Psoas muscle (tissue), 7 donors: ENCODE measurements at regions not wholly inside any gene's neighbourhood (a gene's known extent, or its start where the extent isn't known, plus 50 kb on each side); places are given as distances from the start of the nearest gene placed in this dataset.

Experiments used
- ATAC-seq, 4 donors: fragments of 200-7000 bp; cut with Tn5 transposase; one replicate each; pipeline ENCODE4 v1.9.1; 2020; ENCODE audit warnings: moderate library complexity in 3 of 4, mild to moderate bottlenecking in 2 of 4
- DNase-seq, 2 donors: peaks; one replicate each; pipeline ENCODE4 v3.0.0-alpha.2; 2020
- H3K27ac ChIP-seq: fragments of 200-600 bp; one replicate; pipeline ENCODE4 v1.8.0; 2022
- H3K27me3 ChIP-seq, 3 donors: fragments of 200-600 bp in 1 of 3; one replicate each; pipeline versions ENCODE4 v1.6.1 to v1.8.0; 2013 to 2022; ENCODE audit warnings: low read length in 2 of 3, mild to moderate bottlenecking in 2 of 3, moderate library complexity in 1 of 3; ENCODE audit not compliant: insufficient read depth in 3 of 3
- H3K36me3 ChIP-seq, 2 donors: fragments of 200-600 bp in 1 of 2; one replicate each; pipeline versions ENCODE4 v1.6.1 to v1.8.0; 2013 to 2022; ENCODE audit warnings: low read depth in 1 of 2, mild to moderate bottlenecking in 1 of 2, moderate library complexity in 1 of 2; ENCODE audit not compliant: insufficient read depth in 1 of 2
- H3K4me1 ChIP-seq: fragments of 200-600 bp; one replicate; pipeline ENCODE4 v1.8.0; 2022
- H3K4me3 ChIP-seq: fragments of 200-600 bp; one replicate; pipeline ENCODE4 v1.8.0; 2022; ENCODE audit warnings: mild to moderate bottlenecking
- H3K9me3 ChIP-seq: fragments of 200-600 bp; one replicate; pipeline ENCODE4 v1.8.0; 2022
- CTCF ChIP-seq: fragments of 200-600 bp; IDR thresholded peaks from one replicate; pipeline ENCODE4 v1.8.0; 2022; ENCODE audit warnings: antibody characterized with exemption
- WGBS, 3 donors: extraction: QIAGEN DNeasy Blood & Tissue Kit; methylation state at CpG; one replicate each; pipeline versions ENCODE4 v1.1.6 to v1.1.7; 2013; 5-methylcytosine and 5-hydroxymethylcytosine counted together
- intact Hi-C, 2 donors: fragments of 100-400 bp; cut with DNase I; formaldehyde crosslinking; loops; one replicate each; pipeline versions ENCODE4 v1.11.0 to v1.14.2; 2022
- donor health status: healthy with polysubstance abuse.
- donor health status: DM: no; HTN: no; CAD: no; lungs with moderate emphysema.
- donor health status: Bipolar disorder and iron deficiency.
- donor health status: healthy.
- donor health status: DM: yes; HTN: yes; CAD: no.
- donor health status: DM: no; HTN: no; CAD: no.
- donor health status: DM: yes; HTN: yes; CAD: no.

GRCh38 chr10:64101606-64102263 lies 580.5 kb downstream of the REEP3 start:
- TF ChIP-seq CTCF: no peak
- no peak for ATAC-seq
- DNase-seq: no peak
- H3K27me3 ChIP-seq: no peaks in the 10 kb centered on the region
- no peaks in the 10 kb centered on the region for H3K9me3 ChIP-seq
- intact Hi-C loops: no loop called here
- H3K4me1 ChIP-seq: no peaks in the 10 kb centered on the region
- H3K36me3 ChIP-seq: no peaks in the 10 kb centered on the region
- WGBS, 3 donors: 56 to 59% (median 57%) methylated on average over 3 of the region's 3 CpGs
- no peak overlapping the region for H3K4me3 ChIP-seq
- H3K27ac ChIP-seq: no peak overlapping the region

DNA sequence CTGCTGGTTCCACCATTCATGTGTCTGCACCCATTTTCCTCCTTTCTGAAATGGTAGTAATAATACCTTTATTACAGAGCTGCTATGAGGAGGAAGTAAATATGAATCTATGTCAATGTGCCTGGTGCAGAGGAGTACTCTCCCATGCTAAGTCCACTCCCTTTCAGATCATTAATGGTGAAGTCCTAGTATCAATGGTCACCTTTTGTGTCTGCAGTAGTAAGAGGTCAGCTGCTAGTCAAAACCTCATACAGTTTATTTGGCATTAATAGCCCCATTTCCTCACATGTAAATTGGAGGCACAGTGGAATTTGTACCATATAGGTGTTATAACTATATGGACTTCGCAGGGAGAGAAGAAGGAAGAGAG lies 581.0 kb downstream of the REEP3 start:
- Histone ChIP-seq H3K36me3 (no peaks in the 10 kb centered on the region), H3K4me1 (no peaks in the 10 kb centered on the region), H3K27me3 (no peaks in the 10 kb centered on the region), H3K27ac (no peak overlapping the region), H3K9me3 (no peaks in the 10 kb centered on the region), H3K4me3 (no peak overlapping the region)
- intact Hi-C loops: no loop called here
- ATAC-seq (no peak), DNase-seq (no peak)
- TF ChIP-seq CTCF: no peak
- WGBS, 3 donors: 94 to 96% (median 95%) methylated on average over 1 of the region's 1 CpG

DNA sequence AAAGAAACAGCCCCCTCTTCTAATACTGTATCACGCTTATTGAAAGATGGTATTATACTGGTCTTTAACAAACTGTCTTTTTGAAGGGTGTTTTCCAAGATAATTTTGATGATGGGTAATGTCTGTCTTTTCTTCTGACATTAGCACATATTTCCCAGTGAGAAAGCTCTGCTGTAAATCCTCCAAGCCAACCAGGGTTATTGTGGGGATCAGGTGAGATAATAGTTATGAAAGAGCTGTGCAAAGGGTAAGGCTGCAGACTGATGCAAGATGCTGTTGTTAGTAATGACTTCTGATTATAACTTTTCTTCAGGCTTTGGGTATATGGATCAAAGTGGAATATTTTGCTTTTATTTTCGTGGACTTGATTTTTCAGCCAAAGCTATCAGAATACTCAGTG lies 581.7 kb downstream of the REEP3 start:
- 90 to 95% (median 94%) methylated on average over 2 of the region's 2 CpGs for WGBS, 3 donors
- Histone ChIP-seq H3K9me3 (no peaks in the 10 kb centered on the region), H3K27ac (no peak overlapping the region), H3K4me1 (no peaks in the 10 kb centered on the region), H3K27me3 (no peaks in the 10 kb centered on the region), H3K36me3 (no peaks in the 10 kb centered on the region), H3K4me3 (no peak overlapping the region)
- no peak for TF ChIP-seq CTCF
- ATAC-seq (no peak), DNase-seq (no peak)
- intact Hi-C loops: no loop called here

GRCh38 chr10:64103750-64104470 lies 582.7 kb downstream of the REEP3 start:
- ATAC-seq (no peak), DNase-seq (no peak)
- H3K9me3 ChIP-seq: no peaks in the 10 kb centered on the region
- H3K4me3 ChIP-seq: no peak overlapping the region
- H3K27ac ChIP-seq: no peak overlapping the region
- H3K36me3 ChIP-seq: no peaks in the 10 kb centered on the region
- no peak for TF ChIP-seq CTCF
- whole genome bisulfite sequencing, 3 donors: 55 to 62% (median 61%) methylated on average over 6 of the region's 6 CpGs
- H3K27me3 ChIP-seq: no peaks in the 10 kb centered on the region
- intact Hi-C loops: no loop called here
- no peaks in the 10 kb centered on the region for H3K4me1 ChIP-seq
